ENCODE measurements at regions not wholly inside any gene's neighbourhood (a gene's known extent, or its start where the extent isn't known, plus 50 kb on each side); places are given as distances from the start of the nearest gene placed in this dataset.
A peak's percentile ranks its signal among the peaks of the same experiment; 100 is the strongest.

- DNase-seq: no peak
- no peaks in the 10 kb centered on the region for H3K36me3 ChIP-seq
- H3K9me3 ChIP-seq: no peaks in the 10 kb centered on the region
- intact Hi-C loops (cut with DNase I): loop anchor here (10.0 kb wide), 1 partner anchor 961 kb away; no protein-coding TSS in a partner anchor
- no peaks in the 10 kb centered on the region for H3K27me3 ChIP-seq
- TF ChIP-seq CTCF (IDR thresholded peaks at IDR 0.05): no peak
- no peak for ATAC-seq
- H3K27ac ChIP-seq: no peak overlapping the region
- no peaks in the 10 kb centered on the region for H3K4me1 ChIP-seq
- no peak overlapping the region for H3K4me3 ChIP-seq
Measured at GRCh38 chr2:65565681-65566080, 133.3 kb upstream of the SPRED2 start.

- DNase-seq (no peak), ATAC-seq (peak; percentile 25)
- Histone ChIP-seq H3K9me3 (no peaks in the 10 kb centered on the region), H3K27me3 (no peaks in the 10 kb centered on the region), H3K36me3 (no peaks in the 10 kb centered on the region), H3K27ac (no peak overlapping the region), H3K4me3 (no peak overlapping the region), H3K4me1 (no peaks in the 10 kb centered on the region)
- intact Hi-C loops (cut with DNase I): loop anchor here (10.0 kb wide), 1 partner anchor 959 kb away; no protein-coding TSS in a partner anchor
- TF ChIP-seq CTCF (IDR thresholded peaks at IDR 0.05): no peak
Measured at GRCh38 chr2:65564299-65564698, 131.9 kb upstream of the SPRED2 start.

- H3K9me3 ChIP-seq: no peaks in the 10 kb centered on the region
- no peaks in the 10 kb centered on the region for H3K27me3 ChIP-seq
- H3K4me1 ChIP-seq: no peaks in the 10 kb centered on the region
- intact Hi-C loops (cut with DNase I): loop anchor here (10.0 kb wide), 1 partner anchor 958 kb away; no protein-coding TSS in a partner anchor
- no peak for ATAC-seq
- no peak overlapping the region for H3K27ac ChIP-seq
- H3K4me3 ChIP-seq: no peak overlapping the region
- DNase-seq: no peak
- no peaks in the 10 kb centered on the region for H3K36me3 ChIP-seq
- no peak for TF ChIP-seq CTCF (IDR thresholded peaks at IDR 0.05)
Measured at GRCh38 chr2:65562890-65563289, 130.5 kb upstream of the SPRED2 start.

- no peak overlapping the region for H3K4me3 ChIP-seq
- DNase-seq: no peak
- H3K27me3 ChIP-seq: no peaks in the 10 kb centered on the region
- no peaks in the 10 kb centered on the region for H3K9me3 ChIP-seq
- no peaks in the 10 kb centered on the region for H3K4me1 ChIP-seq
- H3K27ac ChIP-seq: no peak overlapping the region
- intact Hi-C loops (cut with DNase I): no loop called here
- no peak for TF ChIP-seq CTCF (IDR thresholded peaks at IDR 0.05)
- ATAC-seq: no peak
- no peaks in the 10 kb centered on the region for H3K36me3 ChIP-seq
Measured at GRCh38 chr2:65558743-65559142, 126.3 kb upstream of the SPRED2 start.

GRCh38 chr2:65557616-65558573 lies 125.5 kb upstream of the SPRED2 start:
- TF ChIP-seq CTCF (IDR thresholded peaks at IDR 0.05): no peak
- Histone ChIP-seq H3K9me3 (no peaks in the 10 kb centered on the region), H3K4me3 (no peak overlapping the region), H3K4me1 (no peaks in the 10 kb centered on the region), H3K27ac (no peak overlapping the region), H3K27me3 (no peaks in the 10 kb centered on the region), H3K36me3 (no peaks in the 10 kb centered on the region)
- DNase-seq: no peak
- no peak for ATAC-seq
- intact Hi-C loops (cut with DNase I): no loop called here

Measured in upper lobe of right lung (tissue), 1 donor.